ENCODE measurements at regions not wholly inside any gene's neighbourhood (a gene's known extent, or its start where the extent isn't known, plus 50 kb on each side); places are given as distances from the start of the nearest gene placed in this dataset.

DNA sequence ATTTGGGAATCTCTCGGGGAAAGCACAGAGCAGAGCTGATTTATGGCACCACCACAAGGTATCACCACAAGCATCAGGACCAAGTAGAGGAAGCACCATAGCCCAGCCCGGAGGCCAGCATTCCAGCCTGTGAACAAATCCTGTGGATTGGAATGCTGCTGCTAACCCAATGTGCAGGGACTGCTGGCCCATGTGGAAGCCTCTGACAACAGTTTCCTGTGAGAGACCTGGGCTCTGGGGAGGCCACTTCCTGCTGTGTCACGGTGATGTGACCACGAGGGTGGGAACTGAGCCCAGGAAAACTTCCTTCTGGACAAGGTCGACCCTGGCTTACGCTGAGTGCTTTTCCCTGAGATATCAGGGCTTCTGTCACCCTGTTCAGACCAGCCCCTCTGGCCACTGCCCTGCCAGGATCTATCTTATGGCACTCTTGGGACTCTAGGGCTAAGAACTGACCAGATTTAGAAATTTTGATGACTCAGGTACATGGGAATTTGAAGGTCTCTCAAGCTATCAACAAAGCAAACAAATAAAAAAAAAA lies 88.3 kb upstream of the NGF start:
- H3K79me2 ChIP-seq (ENCODE audit: control insufficient read depth, insufficient read depth, low read length, unreplicated experiment), result no peaks in the 10 kb centered on the region
- no peaks in the 10 kb centered on the region for H3K27me3 ChIP-seq (ENCODE audit: insufficient read depth, low read length)
- H3K27ac ChIP-seq (ENCODE audit: low read depth, low read length), result peak overlapping the region; percentile 92
- H2AFZ ChIP-seq (ENCODE audit: low read length, unreplicated experiment), result peak overlapping the region; percentile 28
- peak overlapping the region; percentile 0; the same call in 1 of the 2 replicates for H3K4me3 ChIP-seq (ENCODE audit: low read depth, low read length)
- H3K4me1 ChIP-seq (ENCODE audit: control insufficient read depth, insufficient read depth, low read length, unreplicated experiment), result peaks cover 56% of the 10 kb centered on the region
- H3K36me3 ChIP-seq (ENCODE audit: insufficient read depth, low read length), result no peaks in the 10 kb centered on the region

DNA sequence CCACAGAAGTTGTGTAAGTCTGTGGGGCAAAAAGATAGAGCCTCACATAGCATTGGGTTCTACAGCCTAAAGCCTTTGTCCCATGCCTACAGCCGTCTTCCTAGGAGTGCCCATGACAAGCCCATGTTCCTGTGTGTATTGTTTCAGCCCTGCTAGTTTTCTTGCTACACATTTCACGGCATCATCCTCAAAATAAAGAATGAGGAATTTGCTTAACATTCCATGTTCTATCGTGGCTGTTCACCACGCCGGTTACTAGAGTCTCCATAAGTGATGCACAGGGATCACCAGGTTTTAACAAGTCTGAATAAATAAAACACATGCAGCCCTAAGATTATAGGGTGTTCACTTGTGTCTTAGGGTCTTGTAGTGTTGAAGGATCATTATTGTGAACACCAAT lies 87.4 kb upstream of the NGF start:
- Histone ChIP-seq H3K79me2 (ENCODE audit: control insufficient read depth, insufficient read depth, low read length, unreplicated experiment) (no peaks in the 10 kb centered on the region), H3K27me3 (ENCODE audit: insufficient read depth, low read length) (no peaks in the 10 kb centered on the region), H3K36me3 (ENCODE audit: insufficient read depth, low read length) (no peaks in the 10 kb centered on the region), H3K27ac (ENCODE audit: low read depth, low read length) (peak overlapping the region; percentile 92), H3K4me3 (ENCODE audit: low read depth, low read length) (no peak overlapping the region), H3K4me1 (ENCODE audit: control insufficient read depth, insufficient read depth, low read length, unreplicated experiment) (peaks cover 49% of the 10 kb centered on the region), H2AFZ (ENCODE audit: low read length, unreplicated experiment) (no peak overlapping the region)

DNA sequence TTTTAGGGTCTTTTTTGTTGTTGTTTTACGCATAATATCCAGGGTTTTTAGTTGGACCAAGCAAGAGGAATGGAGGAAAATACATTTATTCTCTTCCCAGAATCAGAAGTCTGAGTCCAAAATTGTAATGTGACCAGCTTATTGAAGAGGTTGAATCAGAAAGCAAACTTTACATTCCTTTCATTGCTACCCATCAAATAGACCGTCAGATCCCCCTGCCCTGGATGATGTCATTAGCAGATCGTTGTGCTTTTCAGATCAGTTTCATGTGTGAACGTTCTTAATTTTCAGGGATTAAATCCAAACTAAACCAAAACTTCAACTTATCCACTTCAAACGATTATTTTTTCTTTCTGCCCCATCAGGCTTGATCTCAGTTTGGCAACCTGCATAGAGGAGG lies 85.7 kb upstream of the NGF start:
- no peak overlapping the region for H2AFZ ChIP-seq (ENCODE audit: low read length, unreplicated experiment)
- no peaks in the 10 kb centered on the region for H3K36me3 ChIP-seq (ENCODE audit: insufficient read depth, low read length)
- H3K27me3 ChIP-seq (ENCODE audit: insufficient read depth, low read length), result no peaks in the 10 kb centered on the region
- no peaks in the 10 kb centered on the region for H3K79me2 ChIP-seq (ENCODE audit: control insufficient read depth, insufficient read depth, low read length, unreplicated experiment)
- H3K4me1 ChIP-seq (ENCODE audit: control insufficient read depth, insufficient read depth, low read length, unreplicated experiment), result peaks cover 32% of the 10 kb centered on the region
- no peak overlapping the region for H3K4me3 ChIP-seq (ENCODE audit: low read depth, low read length)
- H3K27ac ChIP-seq (ENCODE audit: low read depth, low read length), result no peak overlapping the region

DNA sequence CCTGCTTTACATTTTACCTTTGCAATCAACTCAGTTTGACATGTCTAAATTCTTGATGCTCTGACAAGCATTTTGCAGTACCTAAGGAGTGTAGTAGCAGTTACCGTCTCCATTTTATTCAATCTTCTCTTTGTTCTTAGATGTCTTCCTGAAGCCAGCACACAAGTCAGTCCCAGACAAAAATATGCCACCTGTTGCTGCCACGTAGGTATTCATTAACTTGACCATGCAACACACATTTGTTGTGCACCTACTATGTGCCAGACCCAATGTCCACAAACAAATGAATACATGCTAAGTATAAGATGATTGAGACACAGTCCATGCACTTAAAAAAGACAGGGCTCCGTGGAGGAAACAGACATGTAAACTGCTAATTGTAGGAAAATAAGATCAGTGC lies 81.5 kb upstream of the NGF start:
- Histone ChIP-seq H3K79me2 (ENCODE audit: control insufficient read depth, insufficient read depth, low read length, unreplicated experiment) (no peaks in the 10 kb centered on the region), H3K27me3 (ENCODE audit: insufficient read depth, low read length) (no peaks in the 10 kb centered on the region), H3K4me1 (ENCODE audit: control insufficient read depth, insufficient read depth, low read length, unreplicated experiment) (no peaks in the 10 kb centered on the region), H3K4me3 (ENCODE audit: low read depth, low read length) (no peak overlapping the region), H3K27ac (ENCODE audit: low read depth, low read length) (no peak overlapping the region), H3K36me3 (ENCODE audit: insufficient read depth, low read length) (no peaks in the 10 kb centered on the region), H2AFZ (ENCODE audit: low read length, unreplicated experiment) (no peak overlapping the region)

DNA sequence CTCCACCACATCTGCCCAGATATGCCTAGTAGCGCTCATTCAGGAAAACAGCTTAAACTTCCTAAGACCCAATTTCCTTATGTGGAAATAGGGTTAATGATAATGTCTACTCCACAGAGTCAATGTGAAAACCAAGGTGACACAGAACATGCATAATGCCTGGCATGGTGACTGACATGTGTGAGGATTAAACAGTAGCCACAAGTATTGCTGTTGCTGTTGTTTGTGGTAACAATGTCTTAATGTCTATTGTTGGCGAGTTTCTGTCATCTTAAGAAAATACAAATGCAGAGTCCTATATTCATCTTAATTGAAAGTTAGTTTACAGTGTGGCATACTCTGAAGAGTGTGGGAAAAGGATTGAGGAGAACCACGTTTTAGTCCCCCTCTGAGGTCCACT lies 75.6 kb upstream of the NGF start:
- Histone ChIP-seq H3K36me3 (ENCODE audit: insufficient read depth, low read length) (no peaks in the 10 kb centered on the region), H3K4me1 (ENCODE audit: control insufficient read depth, insufficient read depth, low read length, unreplicated experiment) (peaks cover 25% of the 10 kb centered on the region), H3K27me3 (ENCODE audit: insufficient read depth, low read length) (no peaks in the 10 kb centered on the region), H3K79me2 (ENCODE audit: control insufficient read depth, insufficient read depth, low read length, unreplicated experiment) (no peaks in the 10 kb centered on the region), H2AFZ (ENCODE audit: low read length, unreplicated experiment) (no peak overlapping the region), H3K27ac (ENCODE audit: low read depth, low read length) (no peak overlapping the region), H3K4me3 (ENCODE audit: low read depth, low read length) (no peak overlapping the region)

DNA sequence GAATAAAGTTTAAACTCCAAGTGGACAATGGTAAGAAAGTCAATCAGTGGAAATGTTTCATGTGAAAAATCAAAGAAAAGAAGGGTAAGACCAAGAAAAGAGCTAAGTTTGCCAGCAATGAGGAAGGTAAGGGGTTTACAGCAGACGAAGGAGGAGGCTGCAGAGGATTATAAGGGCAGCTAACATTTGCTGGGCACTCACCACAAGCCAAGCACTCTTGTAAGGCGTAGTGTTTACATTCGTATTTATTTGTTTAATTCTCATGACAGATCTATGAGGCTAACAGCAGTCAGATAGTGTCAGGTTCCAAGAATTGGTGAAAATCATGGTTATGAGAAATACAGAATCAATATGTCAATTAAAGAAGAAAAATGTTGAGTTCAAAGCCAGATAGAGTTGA lies 75.2 kb upstream of the NGF start:
- no peak overlapping the region for H3K4me3 ChIP-seq (ENCODE audit: low read depth, low read length)
- H3K27me3 ChIP-seq (ENCODE audit: insufficient read depth, low read length), result no peaks in the 10 kb centered on the region
- peaks cover 25% of the 10 kb centered on the region for H3K4me1 ChIP-seq (ENCODE audit: control insufficient read depth, insufficient read depth, low read length, unreplicated experiment)
- H3K79me2 ChIP-seq (ENCODE audit: control insufficient read depth, insufficient read depth, low read length, unreplicated experiment), result no peaks in the 10 kb centered on the region
- no peak overlapping the region for H3K27ac ChIP-seq (ENCODE audit: low read depth, low read length)
- H2AFZ ChIP-seq (ENCODE audit: low read length, unreplicated experiment), result no peak overlapping the region
- H3K36me3 ChIP-seq (ENCODE audit: insufficient read depth, low read length), result no peaks in the 10 kb centered on the region

DNA sequence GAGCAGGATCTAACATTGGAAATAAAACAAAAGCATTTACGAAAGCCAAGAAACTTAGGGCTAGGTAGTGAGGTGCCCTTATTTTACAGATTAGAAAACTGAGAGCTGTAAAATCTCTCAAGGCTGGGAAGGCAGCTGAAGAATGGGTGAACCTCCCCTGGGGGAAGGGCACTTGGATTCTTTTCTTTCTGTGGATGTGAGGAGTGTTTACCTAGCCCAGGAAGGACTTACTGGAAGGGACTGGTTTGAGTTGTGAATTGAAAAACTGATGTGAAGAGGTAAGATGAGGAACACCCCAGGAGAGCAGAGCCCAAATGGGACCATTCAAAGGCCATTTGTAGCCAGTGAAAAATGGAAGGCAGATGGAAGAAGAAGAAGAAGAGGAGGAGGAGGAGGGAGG lies 74.7 kb upstream of the NGF start:
- H3K4me1 ChIP-seq (ENCODE audit: control insufficient read depth, insufficient read depth, low read length, unreplicated experiment), result peaks cover 25% of the 10 kb centered on the region
- peak overlapping the region; percentile 17 for H2AFZ ChIP-seq (ENCODE audit: low read length, unreplicated experiment)
- H3K27me3 ChIP-seq (ENCODE audit: insufficient read depth, low read length), result no peaks in the 10 kb centered on the region
- no peaks in the 10 kb centered on the region for H3K36me3 ChIP-seq (ENCODE audit: insufficient read depth, low read length)
- no peak overlapping the region for H3K4me3 ChIP-seq (ENCODE audit: low read depth, low read length)
- H3K79me2 ChIP-seq (ENCODE audit: control insufficient read depth, insufficient read depth, low read length, unreplicated experiment), result no peaks in the 10 kb centered on the region
- peak overlapping the region; percentile 78; the same call in 1 of the 2 replicates for H3K27ac ChIP-seq (ENCODE audit: low read depth, low read length)

DNA sequence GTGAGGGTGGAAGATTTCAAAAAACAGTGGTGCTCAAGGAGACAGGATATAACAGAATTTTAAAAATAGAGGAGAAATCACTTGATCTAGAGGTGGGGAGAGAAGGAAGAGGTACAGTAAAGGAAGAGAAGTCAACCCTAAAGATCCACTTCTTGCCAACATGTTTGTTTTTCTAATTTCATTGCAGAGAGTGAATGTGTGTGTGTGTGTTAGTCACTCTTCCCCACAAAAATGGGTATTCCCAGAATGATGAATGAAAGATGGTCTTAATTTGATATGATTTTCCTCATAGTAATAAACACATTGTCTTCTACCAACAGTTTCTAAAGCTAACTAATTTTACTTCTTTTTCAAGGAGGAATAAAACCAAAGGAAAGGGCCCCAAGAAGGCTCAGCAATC lies 74.2 kb upstream of the NGF start:
- H3K4me3 ChIP-seq (ENCODE audit: low read depth, low read length), result peak overlapping the region; percentile 10; the same call in 1 of the 2 replicates
- H3K4me1 ChIP-seq (ENCODE audit: control insufficient read depth, insufficient read depth, low read length, unreplicated experiment), result peaks cover 25% of the 10 kb centered on the region
- no peaks in the 10 kb centered on the region for H3K27me3 ChIP-seq (ENCODE audit: insufficient read depth, low read length)
- H3K79me2 ChIP-seq (ENCODE audit: control insufficient read depth, insufficient read depth, low read length, unreplicated experiment), result no peaks in the 10 kb centered on the region
- H3K36me3 ChIP-seq (ENCODE audit: insufficient read depth, low read length), result no peaks in the 10 kb centered on the region
- H2AFZ ChIP-seq (ENCODE audit: low read length, unreplicated experiment), result no peak overlapping the region
- H3K27ac ChIP-seq (ENCODE audit: low read depth, low read length), result peak overlapping the region; percentile 78

DNA sequence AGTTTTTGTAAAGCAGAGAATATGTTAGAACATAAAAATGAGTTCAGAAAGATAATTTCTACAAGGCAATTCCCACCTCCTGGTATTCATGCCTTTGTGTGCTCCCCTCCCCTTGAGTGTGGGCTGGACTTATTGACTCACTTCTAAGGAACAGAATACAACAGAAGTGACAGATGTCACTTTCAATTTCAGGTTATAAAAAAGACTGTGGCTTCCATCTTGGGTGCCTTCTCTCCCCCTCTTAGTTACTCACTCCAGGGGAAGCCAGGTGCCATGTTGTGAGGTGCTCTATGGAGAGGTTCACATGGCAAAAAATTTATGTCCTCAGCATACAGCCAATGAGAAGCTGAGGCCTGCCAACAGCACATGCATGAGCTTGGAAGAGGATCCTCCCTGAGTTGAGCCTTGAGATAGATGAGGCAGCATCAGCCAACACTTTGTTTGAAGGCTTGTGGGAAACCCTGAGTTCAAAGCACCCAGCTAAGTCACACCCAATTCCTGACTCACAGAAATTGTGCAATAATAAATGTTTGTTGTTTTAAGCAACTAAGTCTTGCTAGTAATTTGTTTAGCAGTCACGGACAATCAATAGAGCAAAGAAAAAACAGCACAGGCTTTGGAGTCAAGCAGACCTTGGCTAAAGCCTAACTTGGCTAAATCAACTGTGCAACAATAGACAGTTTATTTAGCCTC lies 73.5 kb upstream of the NGF start:
- Histone ChIP-seq H3K79me2 (ENCODE audit: control insufficient read depth, insufficient read depth, low read length, unreplicated experiment) (no peaks in the 10 kb centered on the region), H3K4me1 (ENCODE audit: control insufficient read depth, insufficient read depth, low read length, unreplicated experiment) (peaks cover 25% of the 10 kb centered on the region), H3K27ac (ENCODE audit: low read depth, low read length) (peak overlapping the region; percentile 78), H3K4me3 (ENCODE audit: low read depth, low read length) (peak overlapping the region; percentile 0; the same call in 1 of the 2 replicates), H2AFZ (ENCODE audit: low read length, unreplicated experiment) (peak overlapping the region; percentile 1), H3K27me3 (ENCODE audit: insufficient read depth, low read length) (no peaks in the 10 kb centered on the region), H3K36me3 (ENCODE audit: insufficient read depth, low read length) (no peaks in the 10 kb centered on the region)

DNA sequence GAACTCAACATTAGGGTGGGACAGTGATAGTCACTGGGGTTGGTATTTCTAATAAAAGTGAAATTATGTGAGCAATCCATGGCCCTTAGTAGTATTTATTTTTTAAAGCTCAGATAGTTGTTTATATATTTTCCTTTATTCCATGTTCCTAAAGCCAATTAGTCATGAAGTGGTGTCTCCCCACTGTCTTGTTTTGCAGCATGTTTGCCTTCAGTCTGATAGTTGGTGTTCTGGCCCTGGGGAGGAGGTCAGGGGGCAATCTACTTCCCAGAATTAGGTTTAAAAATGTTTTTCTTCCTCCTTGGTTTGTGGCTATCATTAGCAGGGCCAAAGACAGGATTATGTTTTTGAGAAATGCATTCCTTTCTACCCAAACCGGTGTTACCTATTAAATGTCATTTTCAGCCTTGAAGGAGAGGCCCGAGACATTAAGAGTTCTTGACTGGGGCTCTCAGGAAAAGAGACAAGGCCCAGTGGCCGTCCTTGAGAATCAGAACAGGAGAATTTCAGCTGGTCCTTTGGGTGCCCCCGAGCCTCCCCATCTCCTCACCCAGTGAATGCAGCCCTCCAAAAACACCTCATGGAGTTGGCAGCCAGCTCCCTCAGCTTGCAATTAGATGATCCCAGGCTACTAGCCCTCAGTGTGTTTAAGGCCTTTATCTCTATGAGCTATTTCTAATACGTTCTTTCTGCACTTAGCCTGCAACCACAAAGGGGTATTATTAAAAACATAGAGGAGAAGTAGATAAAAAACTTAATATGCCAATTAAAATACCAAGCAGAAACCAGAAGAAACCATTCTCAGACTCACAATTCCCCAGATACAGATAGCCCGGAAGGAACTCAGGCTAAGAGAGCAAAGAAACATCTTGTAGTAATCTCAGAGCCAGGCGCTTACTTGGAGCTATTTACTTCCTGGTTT lies 71.3 kb upstream of the NGF start:
- no peaks in the 10 kb centered on the region for H3K79me2 ChIP-seq (ENCODE audit: control insufficient read depth, insufficient read depth, low read length, unreplicated experiment)
- peaks cover 25% of the 10 kb centered on the region for H3K4me1 ChIP-seq (ENCODE audit: control insufficient read depth, insufficient read depth, low read length, unreplicated experiment)
- no peak overlapping the region for H3K4me3 ChIP-seq (ENCODE audit: low read depth, low read length)
- no peak overlapping the region for H3K27ac ChIP-seq (ENCODE audit: low read depth, low read length)
- H3K36me3 ChIP-seq (ENCODE audit: insufficient read depth, low read length), result no peaks in the 10 kb centered on the region
- H3K27me3 ChIP-seq (ENCODE audit: insufficient read depth, low read length), result no peaks in the 10 kb centered on the region
- H2AFZ ChIP-seq (ENCODE audit: low read length, unreplicated experiment), result peak overlapping the region; percentile 45

All from ACC112 (cell line).